GM13977 (cell line): ENCODE measurements at regions not wholly inside any gene's neighbourhood (a gene's known extent, or its start where the extent isn't known, plus 50 kb on each side); places are given as distances from the start of the nearest gene placed in this dataset.

Experiments used
- DNase-seq: peaks from one replicate; pipeline ENCODE4 v3.0.0; 2012; ENCODE audit warnings: low spot score
- in situ Hi-C: fragments of 300-500 bp; cut with MboI; formaldehyde crosslinking; loops from one replicate; pipeline ENCODE4 v1.12.0; 2022; ENCODE audit warnings: low sequenced_read_pairs, low pct_unique_long_range_greater_than_20kb, mixed read lengths, inconsistent platforms; ENCODE audit not compliant: unreplicated experiment
- TF ChIP-seq, protein P1 (sequence below): IDR thresholded peaks from 2 replicates; pipeline ENCODE4 v1.5.1; 2012; ENCODE audit warnings: mild to moderate bottlenecking, control low read depth; ENCODE audit not compliant: insufficient read depth; ENCODE audit errors: extremely low read depth, missing control alignments

DNA sequence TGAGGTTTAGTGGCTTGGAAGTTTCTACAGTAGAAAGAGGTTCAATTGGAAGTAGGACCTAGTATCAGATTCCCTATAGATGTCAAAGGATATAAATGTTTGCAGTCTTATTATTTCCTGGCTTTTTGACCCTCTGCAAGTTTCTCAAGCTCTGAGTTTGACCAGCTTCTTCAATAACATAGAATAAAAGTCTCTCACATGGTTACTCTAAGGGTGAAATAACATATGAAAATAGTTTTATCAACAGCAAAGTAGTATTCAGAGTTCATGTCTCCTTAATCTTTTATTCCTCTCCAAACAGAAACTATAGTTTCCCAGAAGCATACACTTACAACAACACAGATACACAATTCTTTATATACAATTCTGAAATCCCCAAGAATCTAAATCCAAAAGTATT, 132.9 kb upstream of the RND3 start:
- TF ChIP-seq, protein P1, sequence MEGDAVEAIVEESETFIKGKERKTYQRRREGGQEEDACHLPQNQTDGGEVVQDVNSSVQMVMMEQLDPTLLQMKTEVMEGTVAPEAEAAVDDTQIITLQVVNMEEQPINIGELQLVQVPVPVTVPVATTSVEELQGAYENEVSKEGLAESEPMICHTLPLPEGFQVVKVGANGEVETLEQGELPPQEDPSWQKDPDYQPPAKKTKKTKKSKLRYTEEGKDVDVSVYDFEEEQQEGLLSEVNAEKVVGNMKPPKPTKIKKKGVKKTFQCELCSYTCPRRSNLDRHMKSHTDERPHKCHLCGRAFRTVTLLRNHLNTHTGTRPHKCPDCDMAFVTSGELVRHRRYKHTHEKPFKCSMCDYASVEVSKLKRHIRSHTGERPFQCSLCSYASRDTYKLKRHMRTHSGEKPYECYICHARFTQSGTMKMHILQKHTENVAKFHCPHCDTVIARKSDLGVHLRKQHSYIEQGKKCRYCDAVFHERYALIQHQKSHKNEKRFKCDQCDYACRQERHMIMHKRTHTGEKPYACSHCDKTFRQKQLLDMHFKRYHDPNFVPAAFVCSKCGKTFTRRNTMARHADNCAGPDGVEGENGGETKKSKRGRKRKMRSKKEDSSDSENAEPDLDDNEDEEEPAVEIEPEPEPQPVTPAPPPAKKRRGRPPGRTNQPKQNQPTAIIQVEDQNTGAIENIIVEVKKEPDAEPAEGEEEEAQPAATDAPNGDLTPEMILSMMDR: no peak
- no peak for DNase-seq
- in situ Hi-C loops: no loop called here

DNA sequence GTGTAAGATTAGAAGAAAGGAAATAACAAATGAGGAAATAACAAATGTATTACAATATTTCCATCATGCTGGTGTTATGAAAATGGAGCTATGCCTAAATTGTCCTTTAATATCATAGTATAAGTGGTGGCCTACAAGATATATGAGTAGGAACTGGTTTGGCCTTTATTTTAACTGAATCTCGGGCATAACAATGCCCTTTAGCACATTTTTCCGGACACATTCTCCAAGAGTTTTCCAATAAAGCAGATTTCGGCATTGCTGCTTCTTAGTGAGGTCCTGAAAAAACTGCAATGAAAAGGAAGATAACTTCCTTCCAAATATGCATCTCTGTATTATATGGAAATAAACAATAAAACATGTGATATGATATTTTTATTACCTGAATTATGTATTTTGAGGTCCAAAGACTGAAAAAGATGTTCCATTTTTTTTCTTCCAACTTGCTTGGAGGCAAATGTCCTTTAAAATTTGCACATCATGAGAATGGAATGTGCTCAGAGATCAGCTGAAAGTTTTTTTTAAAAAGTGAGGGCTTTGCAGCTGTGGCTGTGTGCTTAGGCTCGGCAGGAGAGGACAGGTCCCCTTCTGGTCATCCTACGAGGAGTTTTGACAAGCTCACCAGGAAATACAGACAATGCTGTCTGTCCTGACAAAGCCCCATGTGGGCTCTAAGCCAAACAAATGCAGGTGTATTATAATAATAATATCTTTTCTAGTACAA, 132.3 kb upstream of the RND3 start:
- in situ Hi-C loops: no loop called here
- no peak for DNase-seq
- TF ChIP-seq, protein P1: no peak

DNA sequence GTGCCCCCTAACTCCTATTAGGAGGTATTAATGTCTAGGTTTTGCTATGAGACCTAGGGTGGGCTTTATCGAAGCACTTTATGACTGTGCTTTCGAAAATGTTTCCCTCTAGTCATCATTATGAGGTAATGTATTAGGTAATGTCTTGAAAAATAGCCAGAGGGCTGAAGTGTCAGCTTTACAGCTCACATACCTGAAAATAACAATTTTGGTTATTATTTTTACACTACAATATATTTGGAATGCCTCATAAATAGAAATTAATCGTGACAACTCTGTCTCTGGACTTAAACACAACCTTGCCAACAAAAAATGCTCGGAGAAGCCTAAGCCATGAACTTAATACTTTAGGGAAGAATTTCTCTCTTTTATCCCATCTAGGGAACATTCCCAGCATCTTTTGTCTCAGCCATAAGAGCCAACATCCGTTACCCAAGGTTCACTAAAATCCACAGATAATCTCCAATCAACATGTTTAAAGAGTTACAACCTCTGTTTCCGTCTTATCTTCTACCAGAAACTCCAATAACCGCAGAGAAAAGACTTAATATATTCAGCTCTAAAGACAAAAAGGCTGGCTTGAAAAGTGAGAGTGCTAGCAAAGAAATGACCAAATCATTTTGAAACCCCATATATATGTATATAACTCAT, 130.9 kb upstream of the RND3 start:
- DNase-seq: no peak
- in situ Hi-C loops: no loop called here
- TF ChIP-seq, protein P1: no peak

DNA sequence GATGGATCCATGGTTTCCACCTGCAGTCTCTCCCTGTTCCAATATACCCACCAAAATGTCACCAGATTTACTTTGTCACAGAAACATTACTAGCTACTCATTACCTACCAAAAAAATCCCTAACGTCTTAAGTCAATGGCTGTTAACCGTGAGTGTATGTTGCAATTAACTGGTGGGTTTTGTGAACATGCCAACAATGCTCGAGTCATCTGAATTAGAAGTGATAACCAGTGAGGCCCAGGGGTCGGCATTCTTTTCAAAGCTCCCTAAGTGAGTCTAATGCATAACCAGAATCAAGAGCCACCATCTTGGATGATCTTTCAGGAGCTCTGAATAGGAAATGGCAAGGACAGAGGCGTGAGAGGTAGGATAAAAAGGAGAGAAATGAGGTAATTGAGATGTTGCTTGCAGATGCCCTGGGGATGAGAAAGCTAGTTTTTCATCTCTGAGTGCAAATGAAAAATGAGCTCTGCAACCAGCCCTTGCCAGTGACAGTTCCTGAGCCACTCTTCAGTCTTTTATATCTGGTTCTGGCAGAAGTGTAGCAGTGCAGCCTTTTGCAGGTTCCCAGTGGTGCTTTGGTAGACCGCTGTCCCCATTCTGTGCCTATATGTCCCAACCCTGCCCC, 130.0 kb upstream of the RND3 start:
- in situ Hi-C loops: no loop called here
- no peak for DNase-seq
- TF ChIP-seq, protein P1: no peak

DNA sequence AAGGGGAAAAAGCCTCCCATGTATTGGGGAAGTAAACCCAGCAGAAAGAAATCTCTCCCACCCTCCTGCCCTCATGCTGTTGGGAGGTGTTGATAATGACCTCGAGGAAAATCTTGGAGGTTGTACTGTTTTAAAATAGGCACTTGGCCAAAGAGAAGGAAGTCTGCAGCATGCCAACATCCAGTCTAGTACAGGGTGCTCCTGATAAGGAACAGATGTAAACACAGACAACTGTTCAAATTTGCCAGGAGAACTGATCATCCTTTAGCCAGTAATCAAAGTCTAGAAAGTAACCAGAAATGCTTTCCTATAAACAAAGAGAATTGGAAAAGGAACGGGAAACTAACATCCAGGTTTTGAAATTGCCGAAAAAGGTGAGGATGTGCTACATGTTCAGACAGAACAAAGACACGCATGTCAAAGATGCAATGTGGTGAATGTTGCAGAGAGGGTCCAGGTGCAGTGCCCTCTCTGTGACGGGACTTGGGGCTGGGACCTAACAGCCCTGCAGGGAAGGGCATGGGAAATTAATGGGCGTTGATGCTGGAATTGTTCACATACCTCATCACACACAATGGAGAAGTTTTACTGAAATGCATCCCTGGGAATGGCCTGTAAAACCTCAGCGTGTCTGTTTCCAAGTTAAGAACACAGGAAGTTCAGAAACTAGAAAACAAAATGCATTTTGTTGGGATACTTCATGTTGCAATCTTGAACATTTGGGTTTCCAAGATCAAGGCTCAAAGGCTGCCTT, 125.7 kb upstream of the RND3 start:
- no peak for DNase-seq
- TF ChIP-seq, protein P1: no peak
- in situ Hi-C loops: no loop called here

DNA sequence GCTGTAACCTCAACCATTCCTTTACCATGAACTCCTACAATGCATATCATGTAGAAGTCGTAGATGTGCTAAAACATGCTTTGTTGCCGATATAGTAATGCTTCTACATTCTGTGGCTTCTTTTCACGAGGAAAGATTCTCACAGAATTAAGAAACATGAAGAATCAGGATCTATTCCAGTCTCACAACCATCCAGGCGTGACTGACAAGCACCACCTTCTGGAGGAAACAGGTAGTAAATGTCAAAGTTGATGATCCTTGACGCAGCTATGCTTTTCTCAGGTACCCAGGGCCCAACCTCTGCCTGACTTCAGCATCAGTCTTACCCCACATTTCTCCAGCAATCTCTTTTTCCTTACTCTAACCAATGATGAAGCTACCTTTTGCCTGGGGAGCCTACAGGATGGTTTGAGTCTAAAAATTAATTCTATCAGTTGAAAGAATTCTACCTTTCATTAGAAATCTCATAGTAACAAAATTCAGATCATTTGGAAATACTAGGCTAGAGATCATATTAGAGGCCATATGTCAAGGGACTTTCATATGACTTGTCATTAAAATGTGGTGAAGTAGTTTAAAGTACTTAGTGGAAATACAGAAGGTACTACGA, 123.3 kb upstream of the RND3 start:
- DNase-seq: peak; percentile 15
- TF ChIP-seq, protein P1: peak; percentile 36
- in situ Hi-C loops: no loop called here
